Neural crest cell (in vitro differentiated cells): ENCODE measurements at regions not wholly inside any gene's neighbourhood (a gene's known extent, or its start where the extent isn't known, plus 50 kb on each side); places are given as distances from the start of the nearest gene placed in this dataset.

Source experiments
- DNase-seq: peaks from one replicate; pipeline ENCODE4 v3.0.0; 2021; ENCODE audit warnings: low read depth, mixed read lengths, low spot score
- H3K27ac Mint-ChIP-seq: one replicate; pipeline ENCODE4 v1.8.0; 2021; ENCODE audit warnings: mild to moderate bottlenecking, mixed read lengths; ENCODE audit not compliant: unreplicated experiment
- H3K27me3 Mint-ChIP-seq: 2 replicates; pipeline ENCODE4 v1.8.0; 2021; ENCODE audit warnings: low read depth, mild to moderate bottlenecking, mixed read lengths
- H3K36me3 Mint-ChIP-seq: 2 replicates; pipeline ENCODE4 v1.8.0; 2021; ENCODE audit warnings: low read depth, mild to moderate bottlenecking, mixed read lengths
- H3K4me1 Mint-ChIP-seq: 2 replicates; pipeline ENCODE4 v1.8.0; 2021; ENCODE audit warnings: mixed read lengths
- H3K4me3 Mint-ChIP-seq: one replicate; pipeline ENCODE4 v1.8.0; 2021; ENCODE audit warnings: mild to moderate bottlenecking, mixed read lengths
- H3K9me3 Mint-ChIP-seq: 2 replicates; pipeline ENCODE4 v1.8.0; 2021; ENCODE audit warnings: mixed read lengths
- TF ChIP-seq, protein P1 (sequence below): fragments of 200-600 bp; sonication (generic); conservative IDR thresholded peaks from 2 replicates; pipeline ENCODE4 v1.5.0; 2021; ENCODE audit warnings: antibody characterized with exemption, mild to moderate bottlenecking

DNA sequence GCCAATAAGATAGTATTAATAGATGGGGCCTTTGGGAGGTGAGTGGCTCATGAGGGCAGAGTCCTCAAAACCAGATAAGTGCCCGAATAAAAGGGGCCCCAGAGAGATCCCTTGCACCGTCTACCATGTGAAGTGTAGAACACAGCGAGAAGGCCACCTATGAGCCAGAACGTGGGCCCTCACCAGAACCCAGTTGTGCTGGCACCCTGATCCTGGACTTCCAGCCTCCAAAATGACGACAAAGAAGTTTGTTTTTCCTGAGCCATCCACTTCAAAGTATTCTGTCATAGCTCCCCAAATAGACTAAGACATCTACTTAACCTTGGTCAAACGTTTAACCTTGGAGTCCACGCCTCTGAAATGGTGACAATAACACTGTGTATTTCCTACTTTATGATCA, 158.1 kb downstream of the EFNB2 start:
- H3K4me1 Mint-ChIP-seq = peaks cover 31% of the 10 kb centered on the region

DNA sequence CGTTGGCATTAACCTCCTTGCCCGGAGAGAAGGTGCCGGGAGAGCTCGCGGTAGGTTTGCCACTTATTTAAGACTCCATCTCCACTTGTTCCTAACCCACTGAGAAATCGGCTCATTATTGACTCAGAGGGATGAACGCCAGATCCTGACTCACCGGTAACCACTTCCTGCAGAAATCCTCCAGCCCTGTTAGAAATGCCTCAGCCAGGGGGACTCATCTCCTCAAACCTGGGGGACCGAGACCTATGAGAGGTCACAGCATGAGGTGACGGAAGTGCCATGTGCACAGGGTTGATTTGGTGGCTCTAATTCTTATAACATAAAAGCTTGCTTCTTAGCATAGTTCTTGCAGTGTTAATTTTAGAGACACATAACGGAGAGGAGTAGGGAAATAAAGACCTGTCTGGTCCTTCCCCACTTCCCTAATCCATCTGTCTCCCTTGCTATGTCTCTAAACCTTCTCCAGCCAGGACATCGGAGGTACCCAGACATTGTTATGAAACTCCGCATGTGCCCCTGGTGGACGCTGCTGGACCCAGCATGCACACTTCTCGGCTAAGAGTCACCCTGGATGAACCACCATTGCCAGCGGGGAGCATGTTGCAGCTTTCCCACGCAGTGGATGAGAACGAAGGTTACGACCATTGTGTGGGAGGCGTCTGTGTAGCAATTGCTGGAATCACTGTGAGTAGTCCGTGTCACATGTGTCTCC, 158.9 kb downstream of the EFNB2 start:
- Mint-ChIP-seq H3K27me3 (no peaks in the 10 kb centered on the region), H3K27ac (no peak overlapping the region), H3K36me3 (no peaks in the 10 kb centered on the region), H3K4me1 (peaks cover 32% of the 10 kb centered on the region), H3K9me3 (no peaks in the 10 kb centered on the region), H3K4me3 (no peak overlapping the region)
- TF ChIP-seq, protein P1, sequence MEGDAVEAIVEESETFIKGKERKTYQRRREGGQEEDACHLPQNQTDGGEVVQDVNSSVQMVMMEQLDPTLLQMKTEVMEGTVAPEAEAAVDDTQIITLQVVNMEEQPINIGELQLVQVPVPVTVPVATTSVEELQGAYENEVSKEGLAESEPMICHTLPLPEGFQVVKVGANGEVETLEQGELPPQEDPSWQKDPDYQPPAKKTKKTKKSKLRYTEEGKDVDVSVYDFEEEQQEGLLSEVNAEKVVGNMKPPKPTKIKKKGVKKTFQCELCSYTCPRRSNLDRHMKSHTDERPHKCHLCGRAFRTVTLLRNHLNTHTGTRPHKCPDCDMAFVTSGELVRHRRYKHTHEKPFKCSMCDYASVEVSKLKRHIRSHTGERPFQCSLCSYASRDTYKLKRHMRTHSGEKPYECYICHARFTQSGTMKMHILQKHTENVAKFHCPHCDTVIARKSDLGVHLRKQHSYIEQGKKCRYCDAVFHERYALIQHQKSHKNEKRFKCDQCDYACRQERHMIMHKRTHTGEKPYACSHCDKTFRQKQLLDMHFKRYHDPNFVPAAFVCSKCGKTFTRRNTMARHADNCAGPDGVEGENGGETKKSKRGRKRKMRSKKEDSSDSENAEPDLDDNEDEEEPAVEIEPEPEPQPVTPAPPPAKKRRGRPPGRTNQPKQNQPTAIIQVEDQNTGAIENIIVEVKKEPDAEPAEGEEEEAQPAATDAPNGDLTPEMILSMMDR = no peak
- no peak for DNase-seq

More for the DNA sequence above, 158.1 kb downstream of the EFNB2 start:
- Mint-ChIP-seq H3K36me3 (no peaks in the 10 kb centered on the region), H3K27ac (no peak overlapping the region), H3K27me3 (no peaks in the 10 kb centered on the region), H3K9me3 (no peaks in the 10 kb centered on the region), H3K4me3 (no peak overlapping the region)
- DNase-seq = no peak
- TF ChIP-seq, protein P1 = no peak

DNA sequence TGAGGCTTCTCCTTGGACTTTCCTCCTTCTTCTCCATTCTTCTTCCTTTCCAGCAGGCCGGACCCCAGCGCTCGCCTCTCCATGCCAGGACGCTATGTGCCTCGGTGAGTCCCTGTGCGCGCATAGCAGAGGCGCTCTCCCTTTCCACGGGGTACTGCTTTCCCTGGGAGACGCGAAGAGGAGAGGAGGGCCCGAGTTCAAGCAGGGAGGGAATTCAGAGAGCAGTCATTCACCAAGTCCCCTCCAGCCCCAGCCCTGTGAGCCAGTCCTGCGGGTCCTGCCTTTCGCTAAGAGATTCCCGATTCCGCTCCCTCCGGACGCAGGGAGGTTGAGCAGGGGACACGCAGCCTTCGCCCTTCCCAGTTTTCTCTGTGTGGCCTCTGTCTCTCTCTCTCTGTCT, 160.4 kb downstream of the EFNB2 start:
- H3K27ac Mint-ChIP-seq = no peak overlapping the region
- no peak for DNase-seq
- no peaks in the 10 kb centered on the region for H3K27me3 Mint-ChIP-seq
- TF ChIP-seq, protein P1 = no peak
- no peak overlapping the region for H3K4me3 Mint-ChIP-seq
- no peaks in the 10 kb centered on the region for H3K9me3 Mint-ChIP-seq
- H3K36me3 Mint-ChIP-seq = no peaks in the 10 kb centered on the region
- peaks cover 24% of the 10 kb centered on the region for H3K4me1 Mint-ChIP-seq

DNA sequence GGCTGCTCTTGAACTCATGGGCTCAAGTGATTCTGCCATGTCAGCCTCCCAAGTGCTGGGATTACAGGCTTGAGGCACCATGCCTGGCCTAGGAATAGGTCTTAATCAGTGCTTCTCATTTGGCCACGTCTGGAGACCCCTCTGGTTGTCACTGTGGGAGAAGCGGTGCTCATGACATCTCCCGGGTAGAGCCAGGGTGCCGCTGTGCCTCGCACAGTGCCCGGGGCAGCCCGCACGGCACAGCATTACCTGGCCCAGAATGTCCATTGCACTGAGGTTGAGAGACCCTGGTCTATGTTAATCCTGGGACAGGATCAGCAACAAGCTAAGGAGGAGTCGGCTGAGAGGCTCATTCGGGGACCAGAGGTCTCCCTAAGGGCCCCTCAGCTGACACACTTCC, 160.8 kb downstream of the EFNB2 start:
- DNase-seq = no peak
- H3K4me3 Mint-ChIP-seq = no peak overlapping the region
- TF ChIP-seq, protein P1 = no peak
- peaks cover 24% of the 10 kb centered on the region for H3K4me1 Mint-ChIP-seq
- H3K36me3 Mint-ChIP-seq = no peaks in the 10 kb centered on the region
- H3K9me3 Mint-ChIP-seq = no peaks in the 10 kb centered on the region
- no peaks in the 10 kb centered on the region for H3K27me3 Mint-ChIP-seq
- no peak overlapping the region for H3K27ac Mint-ChIP-seq

DNA sequence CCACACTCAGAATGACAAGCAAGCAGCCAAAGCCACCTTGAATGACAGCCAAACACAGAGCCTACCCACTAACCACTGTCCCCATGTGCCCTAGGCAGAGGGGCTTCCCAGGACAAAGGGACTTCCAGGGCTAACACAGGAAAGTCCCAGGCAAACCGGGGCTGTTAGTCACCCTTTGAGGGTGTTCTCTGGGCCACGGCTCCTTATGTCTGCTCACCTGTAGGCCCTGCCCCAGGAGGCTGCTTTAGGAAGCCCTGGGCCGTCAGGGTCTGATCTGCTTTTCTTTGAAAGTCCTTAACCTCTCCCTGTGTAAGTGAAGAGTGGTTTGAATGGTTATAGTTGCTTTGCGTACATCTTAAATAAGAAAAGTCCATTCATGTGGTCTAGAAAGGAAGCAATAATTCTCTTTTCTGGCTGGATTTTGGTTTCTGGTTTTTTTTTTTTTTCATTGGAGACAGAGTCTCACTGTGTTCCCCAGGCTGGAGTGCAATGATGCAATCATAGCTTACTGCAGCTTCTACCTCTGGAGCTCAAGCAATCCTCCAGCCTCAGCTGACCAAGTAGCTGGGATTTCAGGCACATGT, 161.4 kb downstream of the EFNB2 start:
- Mint-ChIP-seq H3K9me3 (no peaks in the 10 kb centered on the region), H3K36me3 (no peaks in the 10 kb centered on the region), H3K4me1 (peaks cover 26% of the 10 kb centered on the region), H3K27me3 (no peaks in the 10 kb centered on the region), H3K4me3 (no peak overlapping the region), H3K27ac (no peak overlapping the region)
- DNase-seq = no peak
- TF ChIP-seq, protein P1 = no peak
